CD4-positive, alpha-beta T cell treated with Interferon gamma for 1 hour (primary cell): ENCODE measurements at regions not wholly inside any gene's neighbourhood (a gene's known extent, or its start where the extent isn't known, plus 50 kb on each side); places are given as distances from the start of the nearest gene placed in this dataset.
"Not testable (repeated sequence)": the region's sequence is repeated elsewhere in the genome, so short reads cannot be mapped to it uniquely, and the experiment has no call there.

Experiments
- DNase-seq: peaks from one replicate; pipeline ENCODE4 v3.0.0-alpha.2; 2020

- no peak for DNase-seq
These were observed 1004.6 kb upstream of the TMEFF2 start for GRCh38 chr2:193199322-193199721.

GRCh38 chr2:193187816-193188215 is 993.1 kb upstream of the TMEFF2 start:
- DNase-seq: no peak

- not testable (repeated sequence) for DNase-seq
These were observed 976.2 kb upstream of the TMEFF2 start for GRCh38 chr2:193170981-193171380.

- no peak for DNase-seq
These were observed 961.7 kb upstream of the TMEFF2 start for GRCh38 chr2:193156480-193156879.

- DNase-seq: no peak
These were observed 959.3 kb upstream of the TMEFF2 start for GRCh38 chr2:193154076-193154475.

- DNase-seq: no peak
These were observed 958.8 kb upstream of the TMEFF2 start for GRCh38 chr2:193153576-193153975.

GRCh38 chr2:193142467-193142866 is 947.7 kb upstream of the TMEFF2 start:
- DNase-seq: not testable (repeated sequence)

GRCh38 chr2:193141998-193142397 is 947.3 kb upstream of the TMEFF2 start:
- no peak for DNase-seq

- DNase-seq: not testable (repeated sequence)
These were observed 946.2 kb upstream of the TMEFF2 start for GRCh38 chr2:193140895-193141294.

- no peak for DNase-seq
These were observed 930.1 kb upstream of the TMEFF2 start for GRCh38 chr2:193124815-193125214.

GRCh38 chr2:193114827-193115226 is 920.1 kb upstream of the TMEFF2 start:
- no peak for DNase-seq

GRCh38 chr2:193112986-193113385 is 918.3 kb upstream of the TMEFF2 start:
- no peak for DNase-seq

GRCh38 chr2:193103064-193103463 is 908.3 kb upstream of the TMEFF2 start:
- DNase-seq: no peak

GRCh38 chr2:193101591-193101990 is 906.9 kb upstream of the TMEFF2 start:
- no peak for DNase-seq

- no peak for DNase-seq
These were observed 893.3 kb upstream of the TMEFF2 start for GRCh38 chr2:193088026-193088425.

GRCh38 chr2:193076995-193077394 is 882.3 kb upstream of the TMEFF2 start:
- DNase-seq: no peak

- DNase-seq: no peak
These were observed 880.2 kb upstream of the TMEFF2 start for GRCh38 chr2:193074933-193075332.

GRCh38 chr2:193072647-193073046 is 877.9 kb upstream of the TMEFF2 start:
- DNase-seq: no peak

GRCh38 chr2:193025556-193025955 is 830.8 kb upstream of the TMEFF2 start:
- DNase-seq: not testable (repeated sequence)

GRCh38 chr2:193024791-193025190 is 830.1 kb upstream of the TMEFF2 start:
- no peak for DNase-seq

- no peak for DNase-seq
These were observed 817.1 kb upstream of the TMEFF2 start for GRCh38 chr2:193011870-193012269.

- no peak for DNase-seq
These were observed 798.3 kb upstream of the TMEFF2 start for GRCh38 chr2:192993059-192993458.

GRCh38 chr2:192983173-192983572 is 788.4 kb upstream of the TMEFF2 start:
- no peak for DNase-seq

GRCh38 chr2:192978395-192978794 is 783.7 kb upstream of the TMEFF2 start:
- no peak for DNase-seq

GRCh38 chr2:192971981-192972380 is 777.2 kb upstream of the TMEFF2 start:
- no peak for DNase-seq

GRCh38 chr2:192969055-192969454 is 774.3 kb upstream of the TMEFF2 start:
- no peak for DNase-seq
